ENCODE measurements at regions not wholly inside any gene's neighbourhood (a gene's known extent, or its start where the extent isn't known, plus 50 kb on each side); places are given as distances from the start of the nearest gene placed in this dataset.

DNA sequence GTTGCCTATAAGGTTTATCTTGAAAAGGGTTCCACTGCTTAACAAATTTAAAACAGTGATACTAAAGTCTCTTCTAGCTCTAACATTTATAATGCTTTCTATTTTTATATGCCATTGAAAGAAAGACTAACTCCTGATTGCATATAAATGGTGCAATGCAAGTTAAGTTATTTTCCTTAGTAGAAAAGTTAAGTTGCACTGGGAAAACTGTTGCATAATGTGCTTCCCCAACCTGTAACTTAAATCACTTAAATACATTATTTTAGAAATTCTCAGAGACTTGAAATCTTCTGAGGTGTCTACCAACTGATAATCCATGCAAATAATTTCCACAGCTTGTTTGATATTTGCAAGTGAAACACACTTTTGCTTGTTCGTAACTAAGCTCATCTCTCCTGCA lies 175.0 kb upstream of the HMCN1 start:
- no peak overlapping the region for H3K4me3 ChIP-seq (ENCODE audit: low read length in 2 of 2)
- Mint-ChIP-seq H3K4me3 (no peak overlapping the region), H3K27ac (peak overlapping the region in 6 of 7 donors; percentile 76 to 94 (median 88)), H3K36me3 (no peaks in the 10 kb centered on the region), H3K27me3 (no peaks in the 10 kb centered on the region), H3K4me1 (peaks cover 37 to 46% (median 42%) of the 10 kb centered on the region in 4 donors), H3K9me3 (peaks cover 0 to 1% (median 0%) of the 10 kb centered on the region in 8 donors)
- CTCF ChIA-PET (ENCODE audit: partially characterized antibody) = interaction anchor here (0.7 to 4.9 kb wide), 12 partner anchors 11 to 350 kb away, joined by 3 to 61 read pairs (median 4); partner anchors contain the start of gene IVNS1ABP
- intact Hi-C loops (cut with micrococcal nuclease) = no loop called here
- DNase-seq = no peak
- H3K9me3 ChIP-seq (ENCODE audit: control insufficient read depth in 1 of 2, low read length in 2 of 2) = no peaks in the 10 kb centered on the region
- H3K27me3 ChIP-seq (ENCODE audit: insufficient read depth, low read length) = no peaks in the 10 kb centered on the region
- POLR2A ChIA-PET (ENCODE audit: partially characterized antibody) = interaction anchor here (0.7 to 3.9 kb wide), 3 partner anchors 8 to 242 kb away, joined by 3 to 48 read pairs (median 7); partner anchors contain the start of gene IVNS1ABP
- peaks cover 44% of the 10 kb centered on the region for H3K4me1 ChIP-seq (ENCODE audit: insufficient read depth, low read length)
- H3K27ac ChIP-seq (ENCODE audit: low read depth, low read length) = no peak overlapping the region
- H3K36me3 ChIP-seq (ENCODE audit: insufficient read depth, low read length) = no peaks in the 10 kb centered on the region

DNA sequence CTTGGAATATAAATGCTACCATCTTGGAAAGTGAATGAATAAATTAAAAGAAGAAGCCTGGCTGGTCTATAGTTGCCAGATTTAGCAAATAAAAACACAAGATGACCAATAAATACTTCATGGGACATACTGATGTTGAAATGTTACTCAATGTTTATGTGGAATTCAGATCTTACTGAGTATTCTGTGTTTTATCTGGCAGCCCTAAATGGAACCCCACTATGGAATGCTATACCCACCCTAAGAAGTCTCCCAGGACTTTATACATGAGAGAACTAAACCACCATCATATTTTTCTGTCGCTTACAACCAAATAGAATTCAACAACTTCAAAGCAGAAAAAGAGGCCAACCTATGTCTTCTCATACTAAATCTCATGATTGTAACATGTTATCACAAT lies 177.6 kb upstream of the HMCN1 start:
- Histone ChIP-seq H3K4me1 (ENCODE audit: insufficient read depth, low read length) (peaks cover 26% of the 10 kb centered on the region), H3K4me3 (ENCODE audit: low read length in 2 of 2) (no peak overlapping the region), H3K27ac (ENCODE audit: low read depth, low read length) (no peak overlapping the region), H3K9me3 (ENCODE audit: control insufficient read depth in 1 of 2, low read length in 2 of 2) (no peaks in the 10 kb centered on the region), H3K27me3 (ENCODE audit: insufficient read depth, low read length) (no peaks in the 10 kb centered on the region), H3K36me3 (ENCODE audit: insufficient read depth, low read length) (no peaks in the 10 kb centered on the region)
- Mint-ChIP-seq H3K27me3 (no peaks in the 10 kb centered on the region), H3K4me1 (peaks cover 21 to 23% (median 23%) of the 10 kb centered on the region in 4 donors), H3K4me3 (no peak overlapping the region), H3K27ac (peak overlapping the region in 1 of 7 donors; percentile 39), H3K9me3 (no peaks in the 10 kb centered on the region), H3K36me3 (no peaks in the 10 kb centered on the region)
- POLR2A ChIA-PET (ENCODE audit: partially characterized antibody) = no interaction called here
- CTCF ChIA-PET (ENCODE audit: partially characterized antibody) = interaction anchor here (1.3 kb wide), 1 partner anchor 238 kb away, joined by 3 read pairs; no protein-coding TSS in a partner anchor
- intact Hi-C loops (cut with micrococcal nuclease) = no loop called here
- no peak for DNase-seq

DNA sequence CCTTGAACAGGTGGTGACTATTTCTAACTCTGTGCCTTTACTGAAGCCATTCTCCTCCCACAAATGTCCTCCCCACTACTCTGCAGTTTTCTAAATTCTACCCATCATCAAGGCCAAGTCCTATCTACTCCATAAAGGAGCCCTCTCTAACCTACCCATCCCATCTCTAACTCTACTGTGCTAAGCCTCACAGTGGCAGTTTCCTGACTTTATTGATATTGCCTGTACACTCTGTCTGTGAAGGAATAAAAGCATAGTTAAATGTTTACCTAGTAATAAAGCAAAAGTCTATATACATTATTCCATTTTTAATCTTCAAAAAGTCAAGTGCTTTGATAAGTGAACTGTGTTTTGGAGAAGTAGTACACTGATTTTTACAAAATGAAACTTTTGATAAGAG lies 178.4 kb upstream of the HMCN1 start:
- Histone ChIP-seq H3K9me3 (ENCODE audit: control insufficient read depth in 1 of 2, low read length in 2 of 2) (no peaks in the 10 kb centered on the region), H3K4me3 (ENCODE audit: low read length in 2 of 2) (no peak overlapping the region), H3K36me3 (ENCODE audit: insufficient read depth, low read length) (no peaks in the 10 kb centered on the region), H3K27me3 (ENCODE audit: insufficient read depth, low read length) (no peaks in the 10 kb centered on the region), H3K27ac (ENCODE audit: low read depth, low read length) (no peak overlapping the region), H3K4me1 (ENCODE audit: insufficient read depth, low read length) (peaks cover 18% of the 10 kb centered on the region)
- intact Hi-C loops (cut with micrococcal nuclease) = no loop called here
- no peak for DNase-seq
- no peaks in the 10 kb centered on the region for H3K36me3 Mint-ChIP-seq
- no peaks in the 10 kb centered on the region for H3K27me3 Mint-ChIP-seq
- H3K4me1 Mint-ChIP-seq = peaks cover 13 to 15% (median 15%) of the 10 kb centered on the region in 4 donors
- no peak overlapping the region for H3K27ac Mint-ChIP-seq
- POLR2A ChIA-PET (ENCODE audit: partially characterized antibody) = interaction anchor here (0.8 kb wide), 1 partner anchor 125 kb away, joined by 3 read pairs; no protein-coding TSS in a partner anchor
- H3K4me3 Mint-ChIP-seq = peak overlapping the region in 1 of 8 donors; percentile 22
- CTCF ChIA-PET (ENCODE audit: partially characterized antibody) = interaction anchor here (1.3 to 3.1 kb wide), 2 partner anchors 40 to 238 kb away, joined by 3 to 13 read pairs; no protein-coding TSS in a partner anchor
- H3K9me3 Mint-ChIP-seq = no peaks in the 10 kb centered on the region

DNA sequence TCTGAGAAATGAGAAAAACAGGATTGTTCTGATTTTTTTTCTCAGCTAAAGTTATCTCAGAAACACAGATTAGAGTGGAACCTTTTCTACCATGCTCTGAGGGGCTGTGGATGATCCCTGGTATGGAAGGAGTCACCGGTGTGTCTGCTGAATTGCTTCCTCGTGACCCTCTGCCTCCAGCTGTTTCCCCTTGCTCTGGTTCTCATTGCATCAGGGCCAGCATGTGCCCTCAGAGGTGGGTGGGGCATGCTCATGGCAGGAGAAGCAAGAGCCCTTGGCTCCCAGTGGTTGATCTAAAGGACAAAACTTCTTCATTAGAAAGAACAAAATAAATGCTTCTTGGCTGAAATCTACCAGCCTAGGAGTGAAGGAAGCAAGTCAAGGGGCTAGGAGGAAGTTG lies 183.2 kb upstream of the HMCN1 start:
- H3K27ac Mint-ChIP-seq = peak overlapping the region in 1 of 7 donors; percentile 38
- Histone ChIP-seq H3K27ac (ENCODE audit: low read depth, low read length) (no peak overlapping the region), H3K36me3 (ENCODE audit: insufficient read depth, low read length) (no peaks in the 10 kb centered on the region), H3K9me3 (ENCODE audit: control insufficient read depth in 1 of 2, low read length in 2 of 2) (no peaks in the 10 kb centered on the region), H3K4me3 (ENCODE audit: low read length in 2 of 2) (no peak overlapping the region), H3K4me1 (ENCODE audit: insufficient read depth, low read length) (no peaks in the 10 kb centered on the region), H3K27me3 (ENCODE audit: insufficient read depth, low read length) (no peaks in the 10 kb centered on the region)
- no peaks in the 10 kb centered on the region for H3K36me3 Mint-ChIP-seq
- no peak for DNase-seq
- H3K4me1 Mint-ChIP-seq = peaks cover 0 to 2% (median 0%) of the 10 kb centered on the region in 4 donors
- H3K4me3 Mint-ChIP-seq = no peak overlapping the region
- POLR2A ChIA-PET (ENCODE audit: partially characterized antibody) = no interaction called here
- CTCF ChIA-PET (ENCODE audit: partially characterized antibody) = no interaction called here
- peaks cover 0 to 6% (median 0%) of the 10 kb centered on the region in 8 donors for H3K9me3 Mint-ChIP-seq
- intact Hi-C loops (cut with micrococcal nuclease) = no loop called here
- no peaks in the 10 kb centered on the region for H3K27me3 Mint-ChIP-seq

DNA sequence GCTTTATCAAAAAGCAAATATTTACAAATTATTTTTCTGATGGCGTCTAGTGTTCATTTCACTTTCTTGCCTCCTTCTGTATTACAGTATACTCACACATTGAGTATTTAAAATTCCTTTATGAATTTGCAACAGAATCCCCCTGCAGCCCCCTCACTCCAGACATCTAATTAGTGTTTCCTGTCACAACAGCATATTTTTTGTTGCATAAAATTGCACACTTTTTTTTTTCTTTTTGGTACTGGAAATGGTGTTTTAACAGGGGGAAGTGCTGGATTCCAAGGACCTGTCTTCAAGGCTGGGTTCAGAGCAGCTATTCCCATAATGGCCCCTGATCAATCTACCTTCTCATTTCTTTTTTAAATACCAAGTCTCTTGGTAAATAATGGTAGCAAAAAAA lies 184.3 kb upstream of the HMCN1 start:
- Histone ChIP-seq H3K27me3 (ENCODE audit: insufficient read depth, low read length) (no peaks in the 10 kb centered on the region), H3K9me3 (ENCODE audit: control insufficient read depth in 1 of 2, low read length in 2 of 2) (no peaks in the 10 kb centered on the region), H3K27ac (ENCODE audit: low read depth, low read length) (no peak overlapping the region), H3K36me3 (ENCODE audit: insufficient read depth, low read length) (no peaks in the 10 kb centered on the region), H3K4me1 (ENCODE audit: insufficient read depth, low read length) (no peaks in the 10 kb centered on the region), H3K4me3 (ENCODE audit: low read length in 2 of 2) (no peak overlapping the region)
- Mint-ChIP-seq H3K4me1 (peaks cover 0 to 2% (median 0%) of the 10 kb centered on the region in 4 donors), H3K36me3 (no peaks in the 10 kb centered on the region), H3K9me3 (peaks cover 0 to 9% (median 0%) of the 10 kb centered on the region in 8 donors), H3K4me3 (no peak overlapping the region), H3K27ac (no peak overlapping the region), H3K27me3 (no peaks in the 10 kb centered on the region)
- intact Hi-C loops (cut with micrococcal nuclease) = no loop called here
- POLR2A ChIA-PET (ENCODE audit: partially characterized antibody) = no interaction called here
- DNase-seq = no peak
- CTCF ChIA-PET (ENCODE audit: partially characterized antibody) = no interaction called here

DNA sequence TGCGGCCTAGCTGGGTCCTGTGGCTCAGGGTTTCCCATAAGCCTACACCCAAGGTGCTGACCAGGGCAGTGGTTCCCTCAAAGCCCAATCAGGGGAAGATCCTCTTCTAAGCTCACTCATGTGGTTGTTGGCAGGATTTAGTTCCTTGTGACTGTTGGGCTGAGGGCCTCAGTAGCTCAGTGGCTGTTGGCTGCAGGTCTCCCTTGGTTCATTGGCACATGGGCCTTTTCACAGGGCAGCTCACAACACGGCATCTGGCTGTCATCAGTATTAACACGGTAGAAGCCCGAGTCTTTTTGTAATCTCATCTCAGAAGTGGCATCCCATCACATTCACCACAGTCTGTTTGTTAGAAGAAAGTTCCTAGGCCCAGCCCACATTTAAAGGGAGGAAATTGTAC lies 188.2 kb upstream of the HMCN1 start:
- Histone ChIP-seq H3K9me3 (ENCODE audit: control insufficient read depth in 1 of 2, low read length in 2 of 2) (no peaks in the 10 kb centered on the region), H3K27ac (ENCODE audit: low read depth, low read length) (no peak overlapping the region), H3K4me3 (ENCODE audit: low read length in 2 of 2) (no peak overlapping the region), H3K36me3 (ENCODE audit: insufficient read depth, low read length) (no peaks in the 10 kb centered on the region), H3K27me3 (ENCODE audit: insufficient read depth, low read length) (no peaks in the 10 kb centered on the region), H3K4me1 (ENCODE audit: insufficient read depth, low read length) (no peaks in the 10 kb centered on the region)
- POLR2A ChIA-PET (ENCODE audit: partially characterized antibody) = interaction anchor here (1.2 to 2.4 kb wide), 2 partner anchors 15 to 229 kb away, joined by 3 to 7 read pairs; partner anchors contain the start of gene IVNS1ABP
- Mint-ChIP-seq H3K4me3 (no peak overlapping the region), H3K27ac (peak overlapping the region in 1 of 7 donors; percentile 48), H3K27me3 (no peaks in the 10 kb centered on the region), H3K36me3 (no peaks in the 10 kb centered on the region), H3K4me1 (no peaks in the 10 kb centered on the region), H3K9me3 (peaks cover 0 to 9% (median 0%) of the 10 kb centered on the region in 8 donors)
- CTCF ChIA-PET (ENCODE audit: partially characterized antibody) = interaction anchor here (0.5 to 2.0 kb wide), 3 partner anchors 20 to 180 kb away, joined by 3 to 11 read pairs (median 6); no protein-coding TSS in a partner anchor
- intact Hi-C loops (cut with micrococcal nuclease) = no loop called here
- DNase-seq = no peak

DNA sequence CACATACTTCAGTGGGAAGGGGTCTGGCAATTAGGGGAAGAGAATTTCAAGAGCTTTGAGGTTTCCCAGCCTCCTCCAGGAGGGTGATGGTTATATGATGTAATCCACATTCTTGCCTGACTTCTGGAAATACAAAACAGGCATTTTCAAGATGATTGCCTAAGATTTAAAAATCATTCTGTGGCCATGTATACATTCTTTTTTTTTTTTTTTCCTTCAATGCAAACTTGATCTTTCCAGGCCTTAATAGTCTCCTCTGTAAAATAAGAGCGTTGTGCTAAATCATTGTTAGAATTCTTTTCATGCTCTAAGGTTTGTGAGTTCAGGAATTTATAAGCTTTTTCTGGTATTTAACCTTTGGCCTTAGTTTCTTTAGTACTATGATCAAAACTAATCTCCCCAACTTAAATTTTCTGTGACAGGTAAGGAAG lies 192.3 kb upstream of the HMCN1 start:
- CTCF ChIA-PET (ENCODE audit: partially characterized antibody) = interaction anchor here (1.1 to 2.9 kb wide), 3 partner anchors 8 to 54 kb away, joined by 3 to 10 read pairs (median 4); no protein-coding TSS in a partner anchor
- Mint-ChIP-seq H3K4me3 (no peak overlapping the region), H3K9me3 (peaks cover 0 to 14% (median 2%) of the 10 kb centered on the region in 8 donors), H3K4me1 (peaks cover 6 to 9% (median 7%) of the 10 kb centered on the region in 4 donors), H3K27me3 (peaks cover 0 to 4% of the 10 kb centered on the region in 2 donors), H3K36me3 (no peaks in the 10 kb centered on the region), H3K27ac (no peak overlapping the region)
- H3K4me1 ChIP-seq (ENCODE audit: insufficient read depth, low read length) = no peaks in the 10 kb centered on the region
- no peaks in the 10 kb centered on the region for H3K27me3 ChIP-seq (ENCODE audit: insufficient read depth, low read length)
- H3K4me3 ChIP-seq (ENCODE audit: low read length in 2 of 2) = no peak overlapping the region
- no peak overlapping the region for H3K27ac ChIP-seq (ENCODE audit: low read depth, low read length)
- intact Hi-C loops (cut with micrococcal nuclease) = loop anchor here (5.0 kb wide), 1 partner anchor 55 kb away; no protein-coding TSS in a partner anchor
- DNase-seq = no peak
- H3K9me3 ChIP-seq (ENCODE audit: control insufficient read depth in 1 of 2, low read length in 2 of 2) = no peaks in the 10 kb centered on the region
- H3K36me3 ChIP-seq (ENCODE audit: insufficient read depth, low read length) = no peaks in the 10 kb centered on the region
- POLR2A ChIA-PET (ENCODE audit: partially characterized antibody) = interaction anchor here (1.2 kb wide), 1 partner anchor 28 kb away, joined by 3 read pairs; no protein-coding TSS in a partner anchor

Measured in CD4-positive, alpha-beta memory T cell (primary cell).